GM12891 (cell line): ENCODE measurements at regions not wholly inside any gene's neighbourhood (a gene's known extent, or its start where the extent isn't known, plus 50 kb on each side); places are given as distances from the start of the nearest gene placed in this dataset.

ENCODE experiments used
- PAX5 ChIP-seq: IDR thresholded peaks from 2 replicates; pipeline ENCODE4 v1.6.1; 2011; ENCODE audit warnings: low read length, moderate library complexity, mild to moderate bottlenecking; ENCODE audit not compliant: insufficient read depth, severe bottlenecking
- POLR2A ChIP-seq: IDR thresholded peaks from 2 replicates; pipeline ENCODE4 v1.6.1; 2011; ENCODE audit warnings: low read depth, low read length, control low read depth
- POLR2AphosphoS5 ChIP-seq: IDR thresholded peaks from 2 replicates; pipeline ENCODE4 v1.6.1; 2011; ENCODE audit warnings: low read depth, low read length, control low read depth
- POU2F2 ChIP-seq: IDR thresholded peaks from 2 replicates; pipeline ENCODE4 v1.6.1; 2011; ENCODE audit warnings: low read depth, mild to moderate bottlenecking, control low read depth, low read length, moderate library complexity
- SPI1 ChIP-seq: IDR thresholded peaks from 2 replicates; pipeline ENCODE4 v1.6.1; 2011; ENCODE audit warnings: low read depth, low read length, control low read depth
- TAF1 ChIP-seq: IDR thresholded peaks from 2 replicates; pipeline ENCODE4 v1.6.1; 2011; ENCODE audit warnings: low read depth, low read length, control low read depth

DNA sequence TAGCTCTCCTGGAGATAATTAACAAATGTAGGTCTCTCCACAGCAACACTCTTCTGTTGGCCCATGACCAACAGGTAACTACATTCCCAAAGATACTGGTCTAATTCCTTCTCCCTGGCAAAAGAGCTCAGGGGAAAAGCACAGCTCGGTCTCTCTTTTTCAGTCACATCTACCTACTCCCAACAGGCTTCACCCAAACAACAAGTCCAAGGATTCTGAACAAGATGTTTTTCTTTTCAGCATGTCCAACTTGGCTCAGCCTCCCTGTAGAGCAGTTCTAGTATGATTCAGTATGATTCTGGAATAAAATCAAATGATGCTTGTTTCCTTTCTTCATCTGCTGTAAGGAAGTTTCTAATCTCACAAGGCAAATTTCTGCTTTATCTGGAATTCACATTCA lies 1704.8 kb upstream of the PIK3C3 start:
- TF ChIP-seq POLR2A (no peak), POLR2AphosphoS5 (no peak), TAF1 (no peak), POU2F2 (no peak), PAX5 (no peak), SPI1 (no peak)
